ENCODE measurements at regions not wholly inside any gene's neighbourhood (a gene's known extent, or its start where the extent isn't known, plus 50 kb on each side); places are given as distances from the start of the nearest gene placed in this dataset.

- H3K4me3 ChIP-seq = no peak overlapping the region
- TF ChIP-seq CTCF (IDR thresholded peaks at IDR 0.05) (no peak), POLR2A (IDR thresholded peaks at IDR 0.05) (no peak)
- intact Hi-C loops (cut with DNase I; ENCODE audit: low total_unique reads) = no loop called here
- 88 to 90% methylated on average over 7 of the region's 7 CpGs for WGBS, 2 donors
- no peak overlapping the region for H3K27ac ChIP-seq
- no peaks in the 10 kb centered on the region for H3K36me3 ChIP-seq (ENCODE audit: low read depth, missing control alignments)
- DNase-seq = no peak
- H3K27me3 ChIP-seq = no peaks in the 10 kb centered on the region
- no peaks in the 10 kb centered on the region for H3K9me3 ChIP-seq
- no peaks in the 10 kb centered on the region for H3K4me1 ChIP-seq
These were observed 176.0 kb upstream of the FOXQ1 start for GRCh38 chr6:1135726-1136414.

- TF ChIP-seq POLR2A (IDR thresholded peaks at IDR 0.05) (no peak), CTCF (IDR thresholded peaks at IDR 0.05) (no peak)
- no peaks in the 10 kb centered on the region for H3K9me3 ChIP-seq
- H3K27ac ChIP-seq = no peak overlapping the region
- no peaks in the 10 kb centered on the region for H3K4me1 ChIP-seq
- intact Hi-C loops (cut with DNase I; ENCODE audit: low total_unique reads) = no loop called here
- DNase-seq = no peak
- no peaks in the 10 kb centered on the region for H3K36me3 ChIP-seq (ENCODE audit: low read depth, missing control alignments)
- H3K4me3 ChIP-seq = no peak overlapping the region
- WGBS, 2 donors = 69 to 75% methylated on average over 9 of the region's 9 CpGs
- no peaks in the 10 kb centered on the region for H3K27me3 ChIP-seq
These were observed 180.4 kb upstream of the FOXQ1 start for GRCh38 chr6:1131285-1132079.

GRCh38 chr6:1130709-1131108, 181.2 kb upstream of the FOXQ1 start:
- Histone ChIP-seq H3K36me3 (ENCODE audit: low read depth, missing control alignments) (no peaks in the 10 kb centered on the region), H3K9me3 (no peaks in the 10 kb centered on the region), H3K4me1 (no peaks in the 10 kb centered on the region), H3K27ac (no peak overlapping the region), H3K4me3 (no peak overlapping the region), H3K27me3 (no peaks in the 10 kb centered on the region)
- WGBS, 2 donors = 82 to 93% methylated on average over 7 of the region's 7 CpGs
- no peak for DNase-seq
- intact Hi-C loops (cut with DNase I; ENCODE audit: low total_unique reads) = no loop called here
- TF ChIP-seq CTCF (IDR thresholded peaks at IDR 0.05) = no peak
- no peak for TF ChIP-seq POLR2A (IDR thresholded peaks at IDR 0.05)

- Histone ChIP-seq H3K4me3 (no peak overlapping the region), H3K27ac (no peak overlapping the region), H3K4me1 (no peaks in the 10 kb centered on the region), H3K36me3 (ENCODE audit: low read depth, missing control alignments) (no peaks in the 10 kb centered on the region), H3K27me3 (no peaks in the 10 kb centered on the region), H3K9me3 (no peaks in the 10 kb centered on the region)
- 65 to 67% methylated on average over 8 of the region's 8 CpGs for WGBS, 2 donors
- DNase-seq = no peak
- intact Hi-C loops (cut with DNase I; ENCODE audit: low total_unique reads) = no loop called here
- TF ChIP-seq POLR2A (IDR thresholded peaks at IDR 0.05) (no peak), CTCF (IDR thresholded peaks at IDR 0.05) (no peak)
These were observed 182.8 kb upstream of the FOXQ1 start for GRCh38 chr6:1129131-1129530.

All from testis (tissue), 2 donors.